ENCODE measurements at regions not wholly inside any gene's neighbourhood (a gene's known extent, or its start where the extent isn't known, plus 50 kb on each side); places are given as distances from the start of the nearest gene placed in this dataset.

DNA sequence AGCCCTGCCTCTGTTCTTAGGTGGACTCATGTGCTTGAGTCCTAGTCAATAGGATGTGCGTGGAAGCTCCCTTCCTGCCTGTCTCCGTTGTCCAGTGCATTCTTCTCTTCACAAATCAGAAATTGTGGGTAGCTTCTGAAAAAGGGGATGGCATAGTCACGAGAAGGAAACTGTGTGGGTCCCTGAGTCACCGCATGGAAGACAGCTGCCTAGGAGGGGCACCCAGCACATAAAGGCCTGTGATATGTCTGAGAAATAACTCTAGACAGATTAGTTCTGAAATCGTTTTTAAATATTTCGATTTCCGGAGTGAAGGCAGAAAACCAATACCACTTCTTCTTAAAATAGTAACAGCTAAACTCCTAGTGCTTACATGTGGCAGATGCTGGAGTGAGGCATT, 974.4 kb downstream of the BCL11B start:
- no peak for DNase-seq (ENCODE audit: low read depth)

DNA sequence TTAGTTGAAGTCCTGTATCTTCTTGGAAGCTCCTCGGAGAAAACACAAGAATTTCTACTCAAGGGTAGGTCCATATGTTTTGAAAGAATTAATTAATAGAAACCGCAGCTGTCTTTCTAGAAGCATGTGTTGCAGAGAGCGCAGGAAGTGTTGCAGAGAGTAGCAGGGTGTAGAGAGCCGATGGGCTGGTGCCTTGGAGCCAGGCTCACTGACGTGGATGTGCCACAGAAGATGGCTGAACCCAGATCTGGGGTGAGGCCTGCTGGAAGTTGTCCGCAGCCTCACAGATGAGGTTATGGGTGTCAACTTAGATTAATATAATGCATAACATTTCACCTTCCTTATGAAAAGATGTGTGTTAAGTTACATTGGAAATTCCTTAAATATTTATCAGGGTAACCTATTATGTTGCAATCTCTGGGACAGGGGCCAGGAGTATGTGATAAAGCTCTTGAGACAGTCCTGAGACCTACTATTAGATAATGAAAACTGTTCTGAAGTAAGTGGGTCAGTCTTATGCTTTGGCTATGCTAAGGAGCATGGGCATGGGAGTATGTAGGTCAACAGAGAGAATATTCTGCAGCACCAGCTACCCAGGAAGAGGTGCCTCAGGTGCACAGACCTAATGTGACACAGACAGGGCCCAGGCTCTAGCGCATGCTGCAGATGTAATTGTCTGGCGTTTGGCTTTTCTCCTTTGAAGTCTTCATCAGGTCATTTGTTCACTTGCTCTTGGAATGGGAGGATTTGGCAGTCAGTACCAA, 973.3 kb downstream of the BCL11B start:
- DNase-seq (ENCODE audit: low read depth): no peak

DNA sequence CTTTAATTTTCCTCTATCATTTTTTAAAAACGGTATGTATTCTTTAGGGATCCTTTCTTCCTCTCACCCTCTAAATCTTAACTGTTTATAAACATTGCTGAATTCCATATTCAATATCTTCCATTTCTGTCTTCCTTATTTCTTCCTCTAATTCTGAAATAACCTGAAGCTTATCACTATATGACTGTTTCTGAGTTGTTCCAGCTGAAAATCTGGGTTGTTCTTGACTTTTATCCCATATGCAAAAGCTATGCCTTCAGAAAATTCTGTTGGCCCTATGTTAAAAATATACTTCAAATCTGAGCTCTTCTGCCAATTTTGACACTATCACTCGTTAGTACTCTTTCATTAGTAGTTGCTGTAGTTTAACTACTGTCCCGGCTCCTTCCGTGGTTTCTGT, 970.3 kb downstream of the BCL11B start:
- no peak for DNase-seq (ENCODE audit: low read depth)

DNA sequence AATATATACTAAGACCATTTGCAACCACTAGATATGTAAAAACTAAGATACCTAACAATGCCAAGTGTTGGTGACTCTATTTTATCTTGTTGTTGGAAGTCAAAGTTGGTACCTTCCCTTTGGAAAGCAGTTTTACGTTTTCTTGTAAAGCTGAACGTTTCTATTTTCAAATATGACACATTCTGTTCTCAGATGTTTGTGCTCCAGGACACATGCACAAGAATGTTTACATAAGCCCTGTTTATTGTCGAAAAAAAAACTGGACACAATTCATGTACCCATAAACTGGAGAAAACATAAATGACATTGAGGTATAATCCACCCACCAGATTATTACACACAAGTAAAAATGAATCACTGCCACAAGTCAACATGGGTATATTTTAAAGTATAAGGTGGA, 967.4 kb downstream of the BCL11B start:
- no peak for DNase-seq (ENCODE audit: low read depth)

DNA sequence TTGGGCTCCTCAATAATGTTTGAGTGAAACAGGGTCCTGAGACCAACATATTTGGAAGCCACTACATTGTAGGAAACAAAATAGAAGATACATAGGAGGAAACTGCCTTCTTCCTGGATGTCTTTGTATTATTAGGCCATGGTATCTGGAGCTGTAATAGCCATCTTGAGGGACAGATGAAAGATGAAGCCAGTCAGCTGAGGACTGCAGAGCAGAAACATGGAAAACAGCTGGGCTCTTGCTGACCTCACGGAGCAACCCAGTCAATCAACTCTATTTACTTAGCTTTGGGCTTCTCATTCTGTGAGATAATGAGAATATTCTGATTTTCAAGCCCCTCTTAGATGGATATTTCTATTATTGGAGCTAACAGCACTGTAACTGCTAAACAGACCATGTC, 962.4 kb downstream of the BCL11B start:
- DNase-seq (ENCODE audit: low read depth): no peak

DNA sequence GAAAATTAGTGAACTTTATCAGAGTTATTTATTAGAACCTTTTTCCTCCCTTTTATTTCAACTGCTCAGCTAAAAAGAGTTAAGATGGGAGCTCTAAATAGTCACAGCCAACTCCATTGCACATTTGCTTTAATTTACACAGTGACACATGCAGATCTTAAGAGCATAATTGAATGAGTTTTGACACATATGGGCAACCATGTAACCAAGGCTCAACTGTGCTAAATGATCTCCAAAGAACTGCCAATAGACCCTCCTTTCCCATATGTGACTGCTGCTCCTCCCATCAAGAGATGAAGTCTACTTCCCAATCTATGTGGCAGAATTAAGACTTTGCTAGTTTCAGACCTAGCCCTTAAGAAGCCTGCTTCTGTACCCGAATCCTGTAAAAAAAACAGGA, 960.0 kb downstream of the BCL11B start:
- no peak for DNase-seq (ENCODE audit: low read depth)

DNA sequence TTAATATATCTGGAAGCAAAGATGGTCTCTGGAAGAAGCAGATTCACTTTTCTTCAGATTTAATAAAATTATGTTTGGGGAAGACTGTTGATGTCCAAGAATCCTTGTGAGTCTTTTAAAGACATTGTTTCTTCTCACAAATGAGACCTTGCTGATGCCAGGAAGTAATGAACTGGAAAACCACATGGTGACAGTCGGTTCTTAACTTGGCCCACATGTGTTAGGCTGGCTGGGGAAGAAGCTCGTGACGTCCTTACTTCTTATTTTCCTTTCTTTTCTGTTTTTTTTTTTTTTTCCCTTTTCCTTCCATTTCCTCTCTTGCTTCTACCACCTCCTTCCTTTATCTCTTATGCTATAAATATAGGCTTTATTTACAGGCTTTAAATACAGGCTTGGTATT, 950.2 kb downstream of the BCL11B start:
- DNase-seq (ENCODE audit: low read depth): no peak

DNA sequence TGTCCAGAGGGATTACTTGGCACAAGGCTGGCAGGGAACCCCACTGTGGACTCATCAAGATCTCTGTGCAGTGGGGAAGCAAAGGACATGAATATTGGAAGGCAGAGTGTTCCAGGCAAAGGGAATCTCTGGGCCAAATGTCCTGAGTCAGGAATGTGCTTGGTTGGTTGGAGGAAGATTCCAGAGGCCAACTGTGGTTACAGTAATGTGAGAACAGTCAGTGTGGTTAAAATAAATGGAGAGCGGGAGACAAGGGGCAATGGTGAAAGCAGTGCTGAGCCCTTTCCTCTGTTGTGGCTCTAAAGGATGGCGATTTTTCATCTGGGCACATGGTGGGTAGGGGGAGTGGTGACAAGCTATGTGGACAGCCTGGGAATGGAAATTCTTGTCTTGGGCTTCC, 948.2 kb downstream of the BCL11B start:
- no peak for DNase-seq (ENCODE audit: low read depth)

DNA sequence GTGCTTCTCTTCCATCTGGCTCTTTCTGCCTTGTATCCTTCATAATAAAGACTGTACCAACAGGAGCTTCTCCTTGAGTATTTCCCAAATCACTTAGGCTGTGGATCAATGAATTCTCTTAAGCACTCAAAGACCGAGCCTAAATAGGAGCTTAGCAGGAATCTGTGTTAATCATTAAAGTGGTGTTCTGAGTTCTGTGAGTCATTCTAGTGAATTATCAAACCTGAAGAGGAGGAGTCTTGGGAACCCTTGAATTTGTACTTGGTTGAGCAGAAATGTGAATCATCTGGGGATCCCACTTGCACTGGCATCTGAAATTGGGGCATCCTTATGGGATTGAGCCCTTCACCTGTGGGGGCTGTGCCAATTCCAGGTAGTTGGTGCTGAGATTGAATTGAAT, 946.2 kb downstream of the BCL11B start:
- DNase-seq (ENCODE audit: low read depth): no peak

DNA sequence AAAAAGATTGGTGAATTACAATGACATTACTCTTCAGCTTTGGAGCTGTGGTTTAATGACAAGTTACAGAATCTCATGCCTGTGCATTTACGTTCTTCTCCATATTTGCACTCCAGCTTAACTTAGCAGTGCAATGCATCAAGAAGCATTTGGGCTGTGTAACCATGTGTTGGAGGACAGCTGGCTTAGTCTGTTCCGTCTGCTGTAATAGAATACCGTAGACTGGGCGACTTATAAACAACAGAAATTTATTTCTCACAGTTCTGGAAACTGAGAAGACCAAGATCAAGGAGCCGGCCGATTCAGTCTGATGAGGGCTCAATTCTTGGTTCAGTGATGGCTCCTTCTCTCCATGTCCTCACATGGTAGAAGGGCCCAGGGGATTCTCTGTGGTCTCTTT, 943.5 kb downstream of the BCL11B start:
- no peak for DNase-seq (ENCODE audit: low read depth)

DNA sequence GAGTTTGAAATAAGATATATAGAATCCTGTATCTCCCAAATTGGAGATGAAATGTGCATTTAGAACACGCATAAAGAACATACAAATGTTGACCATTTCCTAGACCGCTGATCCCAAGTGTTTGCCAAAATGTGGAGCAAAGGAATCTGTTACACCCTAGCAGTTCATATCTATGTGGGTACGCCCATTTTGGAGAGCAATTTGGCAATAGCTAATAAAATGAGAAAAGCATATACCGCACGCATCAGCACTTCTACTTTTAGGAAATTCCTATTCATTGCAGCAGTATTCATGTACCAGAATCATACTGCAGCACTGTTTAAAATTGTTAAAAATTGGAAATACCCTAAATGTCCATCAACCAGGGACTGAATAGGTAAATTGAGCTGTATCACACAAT, 937.8 kb downstream of the BCL11B start:
- DNase-seq (ENCODE audit: low read depth): no peak

DNA sequence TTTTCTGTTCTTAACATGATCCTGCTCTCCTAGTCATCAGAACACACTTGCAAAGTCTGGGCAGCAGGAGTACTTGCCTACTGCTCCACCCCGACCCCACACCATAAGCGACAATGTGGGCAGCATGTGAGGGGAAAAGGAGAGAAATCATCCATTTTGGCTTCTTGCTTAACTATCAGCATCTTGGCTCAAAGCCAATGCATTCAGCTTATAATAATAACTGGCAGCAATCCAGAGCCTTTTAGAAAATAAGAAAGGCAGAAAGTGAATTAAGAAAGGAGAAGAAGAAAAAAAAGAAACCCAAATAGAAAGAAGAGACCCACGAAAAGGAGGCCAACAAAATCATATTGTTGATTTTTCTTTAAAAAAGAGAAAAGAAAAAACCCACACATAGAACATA, 930.8 kb downstream of the BCL11B start:
- DNase-seq (ENCODE audit: low read depth): no peak

DNA sequence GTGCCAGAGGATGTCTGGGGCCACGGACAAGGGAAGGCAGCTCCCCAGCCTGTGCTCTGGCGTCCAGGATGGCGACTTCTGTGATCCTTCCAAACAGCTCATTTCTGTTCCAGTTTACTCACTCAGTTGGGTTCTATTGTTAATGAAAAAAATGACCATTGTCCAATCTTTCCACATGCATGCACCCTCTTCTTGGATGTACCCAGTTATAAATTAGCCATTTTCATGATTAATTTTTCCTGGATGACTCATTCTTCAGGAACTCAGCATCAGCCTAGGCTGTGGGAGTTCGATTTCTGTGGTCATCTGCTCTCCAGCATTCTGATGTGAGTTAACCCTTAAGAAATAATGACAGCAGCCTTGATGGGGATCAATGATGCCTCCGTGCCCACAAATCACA, 926.8 kb downstream of the BCL11B start:
- no peak for DNase-seq (ENCODE audit: low read depth)

DNA sequence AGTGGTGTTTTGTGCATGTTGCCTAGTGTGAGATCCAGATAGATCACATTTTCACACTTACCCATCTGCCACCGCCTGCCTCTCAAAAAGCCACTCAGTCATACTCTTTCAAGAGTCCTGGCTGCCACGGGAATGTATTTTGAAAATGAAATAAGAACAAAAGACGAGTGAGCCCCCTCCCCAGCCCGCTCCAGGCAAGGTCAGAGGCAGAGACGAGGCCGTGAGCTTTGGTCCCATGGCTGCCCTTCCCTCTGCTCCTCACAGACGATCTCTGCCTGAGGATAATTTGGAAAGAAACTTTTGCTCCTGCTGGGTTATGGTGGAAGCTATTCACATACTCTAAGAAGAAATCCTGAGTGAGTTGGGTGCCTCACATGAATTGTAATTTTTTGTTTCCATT, 924.3 kb downstream of the BCL11B start:
- DNase-seq (ENCODE audit: low read depth): no peak

DNA sequence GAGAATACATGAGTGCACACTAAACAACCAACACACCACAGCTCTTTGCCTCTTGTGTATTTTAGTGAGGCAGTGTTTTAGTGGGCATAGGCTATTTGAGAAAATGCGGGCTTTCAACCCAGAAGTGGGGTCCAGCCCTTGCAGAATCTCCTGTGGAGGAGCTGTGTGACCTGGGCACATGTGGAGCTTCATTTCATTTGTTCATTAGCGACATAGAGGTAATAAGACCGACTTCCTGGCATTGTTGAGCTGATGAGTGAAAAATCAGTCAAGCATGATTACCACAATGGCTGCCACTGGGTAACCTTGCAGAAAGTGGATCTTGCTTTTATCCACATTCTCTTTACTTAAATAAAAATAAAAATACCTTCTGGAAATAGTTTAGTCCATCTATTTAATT, 923.5 kb downstream of the BCL11B start:
- no peak for DNase-seq (ENCODE audit: low read depth)

DNA sequence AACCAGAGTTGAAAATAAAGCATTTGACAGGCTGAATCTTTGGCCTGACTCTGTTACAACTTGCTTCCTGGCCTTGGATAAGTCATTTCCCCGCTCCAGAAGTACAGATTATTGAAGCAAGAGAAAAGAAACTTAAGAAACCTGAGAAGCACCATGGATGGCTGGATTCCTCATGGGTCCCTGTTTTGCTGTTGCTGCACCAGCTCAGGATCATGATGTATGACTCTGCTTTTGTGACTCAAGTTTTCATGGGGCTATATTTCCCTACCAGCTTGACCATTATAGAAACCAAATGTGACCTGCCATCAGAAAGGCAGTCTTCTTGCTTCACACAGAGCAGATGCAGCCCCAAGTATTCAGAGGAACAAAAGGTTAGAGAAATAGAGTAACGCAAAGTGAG, 921.8 kb downstream of the BCL11B start:
- no peak for DNase-seq (ENCODE audit: low read depth)

DNA sequence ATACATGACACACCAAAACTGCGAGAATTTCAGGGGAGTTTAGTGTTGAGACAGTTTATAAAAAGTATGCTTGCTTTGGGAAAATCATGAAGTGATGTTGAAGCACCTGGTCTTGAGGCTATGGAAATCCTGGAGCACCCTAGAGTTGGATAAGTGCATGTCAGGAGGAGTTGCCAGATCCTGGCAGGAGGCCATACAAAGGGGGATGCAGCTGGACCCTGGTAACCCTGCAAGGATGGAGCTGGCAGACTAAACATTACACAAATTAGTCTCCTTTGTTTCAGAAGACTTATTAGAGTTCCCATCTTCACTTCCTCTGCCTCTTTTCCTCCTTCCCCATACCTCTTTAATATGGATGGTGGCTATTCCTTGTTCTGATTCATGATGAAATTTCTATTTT, 907.0 kb downstream of the BCL11B start:
- no peak for DNase-seq (ENCODE audit: low read depth)

DNA sequence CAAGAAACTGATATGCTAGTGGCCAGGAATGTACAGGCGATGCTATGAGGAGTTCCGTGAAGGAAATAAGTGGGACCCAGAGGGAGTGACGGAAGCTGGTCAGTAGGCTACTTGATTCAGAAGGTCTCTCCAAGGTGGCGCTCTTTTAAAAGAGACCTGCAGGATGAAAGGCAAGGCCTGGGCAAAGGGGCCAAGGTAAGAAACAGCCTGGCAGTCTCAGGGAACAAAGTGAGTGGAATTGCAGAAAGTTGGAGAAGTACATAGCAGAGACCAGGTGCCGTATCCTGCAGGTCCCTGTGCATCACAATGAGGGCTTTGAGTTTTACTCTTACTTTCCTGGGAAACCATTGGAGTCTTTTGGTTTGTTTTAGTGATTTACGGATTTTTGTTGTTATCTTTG, 905.6 kb downstream of the BCL11B start:
- no peak for DNase-seq (ENCODE audit: low read depth)

DNA sequence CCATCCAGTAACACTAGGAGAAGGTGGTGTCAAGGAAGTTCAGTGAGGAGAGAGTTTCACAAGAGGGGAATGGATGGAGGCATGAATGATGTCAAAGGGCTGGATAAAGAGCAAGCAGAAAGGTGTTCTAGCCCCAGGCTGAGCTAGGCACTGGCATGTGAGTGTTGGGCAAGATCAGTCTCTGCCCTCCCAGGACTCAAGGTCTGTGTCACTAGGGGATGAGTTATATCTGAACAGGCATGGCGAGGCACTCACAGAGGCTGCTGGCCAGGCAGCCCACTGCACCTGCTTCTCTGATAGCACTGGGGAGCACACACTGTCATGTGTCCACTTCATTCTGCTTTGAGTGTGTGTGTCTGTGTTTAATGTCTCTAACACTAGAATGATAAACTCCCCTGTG, 903.8 kb downstream of the BCL11B start:
- DNase-seq (ENCODE audit: low read depth): no peak

DNA sequence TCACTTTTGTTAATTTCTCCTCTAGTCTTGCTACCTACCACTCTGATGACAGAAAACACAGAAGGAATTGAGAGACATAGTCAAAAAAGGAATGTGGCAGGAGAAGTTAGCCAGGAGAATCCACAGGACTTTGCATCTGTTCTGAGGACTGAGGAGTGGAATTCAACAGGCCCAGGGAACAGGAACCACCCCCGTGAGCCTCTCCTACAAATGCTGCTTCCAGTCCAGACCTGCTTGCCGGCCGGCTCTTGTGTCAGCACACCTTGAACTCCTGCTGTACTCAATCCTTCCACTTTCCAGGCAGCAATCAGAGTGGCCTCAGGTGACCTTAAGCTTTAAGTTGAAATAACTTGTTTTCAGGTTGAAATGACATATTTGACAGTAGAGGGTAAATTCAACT, 903.1 kb downstream of the BCL11B start:
- DNase-seq (ENCODE audit: low read depth): no peak

DNA sequence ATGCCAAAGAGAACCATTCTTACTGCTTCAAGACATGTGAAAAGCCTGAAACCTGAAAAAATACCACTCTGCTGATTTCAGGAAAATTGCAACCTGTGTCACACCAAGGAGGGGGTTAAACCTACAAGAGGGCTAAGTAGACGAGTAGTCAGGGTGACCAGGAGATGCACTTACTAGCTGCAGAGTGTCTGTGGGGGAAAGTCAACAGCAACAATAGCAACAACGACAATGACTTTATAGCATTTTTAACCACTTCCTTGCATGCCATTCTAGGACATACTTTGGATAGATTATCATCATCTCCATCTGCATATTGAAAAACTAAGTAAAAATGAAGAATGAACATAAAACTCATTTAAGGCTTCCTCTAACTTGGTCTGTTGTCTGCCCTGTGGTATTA, 902.7 kb downstream of the BCL11B start:
- no peak for DNase-seq (ENCODE audit: low read depth)

DNA sequence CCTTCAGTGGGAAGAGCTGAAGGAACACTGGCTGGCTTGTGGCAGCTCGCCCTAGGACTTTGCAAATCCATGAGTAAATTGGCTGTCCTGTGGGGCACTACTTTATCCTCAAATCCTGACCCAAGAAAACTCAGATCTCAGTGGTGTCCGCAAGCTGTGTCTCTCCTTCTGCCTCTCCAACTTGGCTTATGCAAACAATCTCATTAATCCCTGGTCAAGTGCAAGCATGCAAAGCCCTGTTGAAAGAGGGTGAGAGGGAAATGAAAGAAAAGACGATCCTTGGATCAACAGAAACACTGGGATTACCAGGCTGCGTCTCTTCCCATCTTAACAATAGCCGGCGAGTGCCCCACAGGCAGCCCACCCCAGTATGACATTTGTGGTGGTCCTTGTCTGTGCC, 901.6 kb downstream of the BCL11B start:
- DNase-seq (ENCODE audit: low read depth): no peak

DNA sequence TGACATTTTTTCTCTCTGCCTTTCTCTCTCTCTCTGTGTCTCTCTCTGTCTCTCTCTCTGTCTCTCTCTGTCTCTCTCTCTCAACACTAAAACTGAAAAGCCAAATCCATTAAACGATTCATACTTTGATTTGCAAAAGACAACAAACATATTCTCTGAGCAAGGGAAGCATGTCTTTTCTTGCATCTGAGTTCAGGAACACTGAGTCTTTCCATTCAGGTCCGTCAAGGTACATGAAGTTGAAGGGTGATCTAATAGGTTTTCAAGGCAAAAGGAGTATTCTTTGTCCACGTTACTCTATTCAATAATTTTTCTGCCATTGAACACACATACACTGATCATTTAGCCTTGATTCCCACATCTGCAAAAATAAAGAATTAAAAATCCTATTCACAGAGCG, 900.9 kb downstream of the BCL11B start:
- DNase-seq (ENCODE audit: low read depth): no peak

DNA sequence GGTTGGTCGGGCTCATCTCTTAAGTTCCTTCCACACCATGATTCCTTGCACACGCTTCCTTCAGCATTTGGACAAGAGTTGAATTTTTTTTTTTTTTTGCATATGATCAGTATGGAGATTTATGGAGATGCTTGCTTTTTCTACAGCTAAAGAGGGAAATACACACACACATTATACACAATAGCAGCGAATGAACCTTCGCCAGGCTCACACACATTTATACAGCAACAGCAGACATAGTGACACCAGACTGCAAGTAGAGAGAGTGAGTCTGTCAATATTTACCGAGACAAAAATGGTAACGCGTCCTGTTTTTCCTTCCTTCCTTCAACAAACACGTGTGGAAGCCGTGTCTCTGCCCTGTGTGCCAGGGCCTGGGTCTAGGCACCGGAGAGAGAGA, 897.9 kb downstream of the BCL11B start:
- DNase-seq (ENCODE audit: low read depth): no peak

DNA sequence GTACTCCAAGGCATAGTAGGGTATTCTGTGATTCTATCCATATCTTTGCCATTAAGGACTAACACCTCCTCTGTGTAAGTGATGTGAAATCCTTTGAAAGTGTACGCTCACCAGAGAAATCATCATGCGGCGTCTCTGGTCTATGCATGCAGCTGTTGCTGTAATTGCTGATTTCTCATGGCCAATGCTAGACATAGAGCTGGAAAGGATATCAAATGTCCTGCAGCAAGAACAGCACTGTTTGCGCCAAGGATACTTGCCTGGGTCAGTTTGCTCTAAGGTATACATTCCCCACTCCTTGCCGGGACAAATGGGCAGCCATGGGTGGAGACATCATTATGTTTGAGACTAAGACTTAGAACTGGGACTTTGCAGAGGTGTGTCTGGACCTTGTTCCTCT, 896.4 kb downstream of the BCL11B start:
- no peak for DNase-seq (ENCODE audit: low read depth)
